B cell (primary cell): ENCODE measurements at regions not wholly inside any gene's neighbourhood (a gene's known extent, or its start where the extent isn't known, plus 50 kb on each side); places are given as distances from the start of the nearest gene placed in this dataset.

ENCODE experiments used
- ATAC-seq: fragments of 200-7000 bp; cut with Tn5 transposase; one replicate; pipeline ENCODE4 v1.10.0; 2021; ENCODE audit warnings: low read depth, mild to moderate bottlenecking, moderate number of reproducible peaks, moderate library complexity
- CTCF ChIA-PET: fragments of 350-600 bp; sonication (Branson Sonifier 250); formaldehyde crosslinking; loops from one replicate; lab custom pipeline; 2021; ENCODE audit warnings: antibody characterized with exemption, inconsistent platforms; lab: Charles Lee
- POLR2A ChIA-PET: fragments of 350-600 bp; sonication (Branson Sonifier 250); formaldehyde crosslinking; loops from one replicate; lab custom pipeline; 2021; ENCODE audit warnings: antibody characterized with exemption; lab: Charles Lee
- DNase-seq: peaks from one replicate; pipeline ENCODE4 v3.0.0; 2013
- H2AFZ ChIP-seq: 2 replicates; pipeline ENCODE4 v1.6.1; 2012; ENCODE audit warnings: mild to moderate bottlenecking, low read depth, low read length; ENCODE audit not compliant: insufficient read depth, poor library complexity, severe bottlenecking
- H3K27ac ChIP-seq, 2 donors: 1 replicate in 1 of 2; 2 replicates in 1 of 2; pipeline ENCODE4 v1.5.1; 2012 to 2013; ENCODE audit warnings: low read length in 2 of 2, mild to moderate bottlenecking in 2 of 2, moderate library complexity in 1 of 2
- H3K27me3 ChIP-seq, 4 experiments: fragments of 200-600 bp in 1 of 4; sonication (generic) in 1 of 4; replicated peaks in 1 of 4; 1 replicate in 2 of 4; 2 replicates in 2 of 4; pipeline versions ENCODE4 v1.6.1 to v1.7.0; 2013 to 2016; ENCODE audit warnings: low read length in 3 of 4, mild to moderate bottlenecking in 2 of 4, mixed read lengths in 1 of 4, moderate library complexity in 1 of 4; ENCODE audit not compliant: insufficient read depth in 4 of 4, control insufficient read depth in 3 of 4; ENCODE audit errors: control extremely low read depth in 1 of 4
- H3K36me3 ChIP-seq, 2 experiments: replicated peaks in 1 of 2; 1 replicate in 1 of 2; 2 replicates in 1 of 2; pipeline versions ENCODE4 v1.6.1 to v1.7.1; 2013; ENCODE audit warnings: low read length in 1 of 2; ENCODE audit not compliant: insufficient read depth in 2 of 2, control insufficient read depth in 1 of 2; ENCODE audit errors: control extremely low read depth in 1 of 2, extremely low read depth in 1 of 2
- H3K4me1 ChIP-seq, 2 donors: fragments of 200-600 bp in 1 of 2; sonication (generic) in 1 of 2; 1 replicate in 1 of 2; 2 replicates in 1 of 2; pipeline versions ENCODE4 v1.5.1 to v1.6.1; 2013 to 2017; ENCODE audit warnings: low read length in 2 of 2; ENCODE audit not compliant: control insufficient read depth in 2 of 2, insufficient read depth in 2 of 2
- H3K4me2 ChIP-seq: replicated peaks from 2 replicates; pipeline ENCODE3; 2012; ENCODE audit warnings: mild to moderate bottlenecking, low read depth, low read length; ENCODE audit not compliant: poor library complexity, severe bottlenecking
- H3K4me3 ChIP-seq, 5 experiments: fragments of 200-600 bp in 1 of 5; sonication (generic) in 1 of 5; 1 replicate in 3 of 5; 2 replicates in 2 of 5; pipeline versions ENCODE4 v1.5.1 to v1.7.0; 2011 to 2016; ENCODE audit warnings: low read length in 4 of 5, mild to moderate bottlenecking in 4 of 5, low read depth in 2 of 5, control low read depth in 1 of 5, moderate library complexity in 1 of 5; ENCODE audit not compliant: insufficient read depth in 1 of 5; ENCODE audit errors: control extremely low read depth in 1 of 5, extremely low read depth in 1 of 5
- H3K79me2 ChIP-seq: fragments of 200-600 bp; sonication (generic); one replicate; pipeline ENCODE4 v1.6.0; 2016; ENCODE audit warnings: low read length; ENCODE audit not compliant: control insufficient read depth, insufficient read depth
- H3K9ac ChIP-seq: fragments of 200-600 bp; sonication (generic); 2 replicates; pipeline ENCODE4 v1.6.1; 2017; ENCODE audit warnings: mild to moderate bottlenecking, low read length, moderate library complexity
- H3K9me3 ChIP-seq, 3 donors: one replicate each; pipeline versions ENCODE4 v1.6.1 to v1.7.1; 2013; ENCODE audit warnings: low read length in 2 of 3; ENCODE audit not compliant: control insufficient read depth in 2 of 3, insufficient read depth in 1 of 3; ENCODE audit errors: control extremely low read depth in 1 of 3
- H4K20me1 ChIP-seq: 2 replicates; pipeline ENCODE4 v1.6.0; 2012; ENCODE audit warnings: mild to moderate bottlenecking, low read length; ENCODE audit not compliant: insufficient read depth, control insufficient read depth, poor library complexity, severe bottlenecking
- H3K27ac Mint-ChIP-seq: one replicate; pipeline ENCODE4 v1.8.0; 2021; ENCODE audit warnings: mixed read lengths
- H3K27me3 Mint-ChIP-seq: one replicate; pipeline ENCODE4 v1.8.0; 2021; ENCODE audit warnings: mixed read lengths
- H3K4me1 Mint-ChIP-seq: one replicate; pipeline ENCODE4 v1.8.0; 2021; ENCODE audit warnings: mixed read lengths
- H3K4me3 Mint-ChIP-seq: one replicate; pipeline ENCODE4 v1.8.0; 2021; ENCODE audit warnings: mixed read lengths
- H3K9me3 Mint-ChIP-seq: one replicate; pipeline ENCODE4 v1.8.0; 2022; ENCODE audit warnings: mixed read lengths; ENCODE audit not compliant: insufficient read depth
- EZH2 ChIP-seq: IDR thresholded peaks from 2 replicates; pipeline ENCODE4 v1.6.1; 2012; ENCODE audit warnings: borderline replicate concordance, low read depth, mild to moderate bottlenecking, moderate library complexity, low read length; ENCODE audit not compliant: insufficient read depth, poor library complexity, severe bottlenecking
- WGBS: methylation state at CpG from one replicate; pipeline ENCODE4 v1.1.5; 2013; ENCODE audit warnings: missing lambda C conversion rate; ENCODE audit not compliant: insufficient coverage; 5-methylcytosine and 5-hydroxymethylcytosine counted together
- intact Hi-C: fragments of 100-400 bp; cut with micrococcal nuclease; formaldehyde crosslinking; loops from one replicate; pipeline ENCODE4 v1.10.0; 2022
- TF ChIP-seq, protein P1 (sequence below): fragments of 200-600 bp; IDR thresholded peaks from one replicate; pipeline ENCODE4 v1.8.0; 2022; ENCODE audit warnings: antibody characterized with exemption, mild to moderate bottlenecking

GRCh38 chr4:179128299-179128698, 1686.1 kb upstream of the AGA start:
- Mint-ChIP-seq H3K27me3 (no peaks in the 10 kb centered on the region), H3K9me3 (no peaks in the 10 kb centered on the region), H3K27ac (no peak overlapping the region), H3K4me1 (no peaks in the 10 kb centered on the region), H3K4me3 (no peak overlapping the region)
- intact Hi-C loops: no loop called here
- H3K79me2 ChIP-seq: no peaks in the 10 kb centered on the region
- H3K36me3 ChIP-seq: no peaks in the 10 kb centered on the region
- no peaks in the 10 kb centered on the region for H3K4me1 ChIP-seq
- no peak overlapping the region for H3K4me2 ChIP-seq
- no peak for TF ChIP-seq EZH2
- TF ChIP-seq, protein P1, sequence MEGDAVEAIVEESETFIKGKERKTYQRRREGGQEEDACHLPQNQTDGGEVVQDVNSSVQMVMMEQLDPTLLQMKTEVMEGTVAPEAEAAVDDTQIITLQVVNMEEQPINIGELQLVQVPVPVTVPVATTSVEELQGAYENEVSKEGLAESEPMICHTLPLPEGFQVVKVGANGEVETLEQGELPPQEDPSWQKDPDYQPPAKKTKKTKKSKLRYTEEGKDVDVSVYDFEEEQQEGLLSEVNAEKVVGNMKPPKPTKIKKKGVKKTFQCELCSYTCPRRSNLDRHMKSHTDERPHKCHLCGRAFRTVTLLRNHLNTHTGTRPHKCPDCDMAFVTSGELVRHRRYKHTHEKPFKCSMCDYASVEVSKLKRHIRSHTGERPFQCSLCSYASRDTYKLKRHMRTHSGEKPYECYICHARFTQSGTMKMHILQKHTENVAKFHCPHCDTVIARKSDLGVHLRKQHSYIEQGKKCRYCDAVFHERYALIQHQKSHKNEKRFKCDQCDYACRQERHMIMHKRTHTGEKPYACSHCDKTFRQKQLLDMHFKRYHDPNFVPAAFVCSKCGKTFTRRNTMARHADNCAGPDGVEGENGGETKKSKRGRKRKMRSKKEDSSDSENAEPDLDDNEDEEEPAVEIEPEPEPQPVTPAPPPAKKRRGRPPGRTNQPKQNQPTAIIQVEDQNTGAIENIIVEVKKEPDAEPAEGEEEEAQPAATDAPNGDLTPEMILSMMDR: no peak
- no peaks in the 10 kb centered on the region for H4K20me1 ChIP-seq
- CTCF ChIA-PET: no interaction called here
- H3K27ac ChIP-seq: no peak overlapping the region
- H3K9me3 ChIP-seq: peaks cover 0 to 3% (median 1%) of the 10 kb centered on the region in 3 donors
- no peaks in the 10 kb centered on the region for H3K27me3 ChIP-seq
- H3K4me3 ChIP-seq: no peak overlapping the region
- no peak overlapping the region for H2AFZ ChIP-seq
- POLR2A ChIA-PET: no interaction called here
- DNase-seq (no peak), ATAC-seq (no peak)
- no CpG with 5 or more reads among the region's 4 CpGs for WGBS
- H3K9ac ChIP-seq: no peak overlapping the region

DNA sequence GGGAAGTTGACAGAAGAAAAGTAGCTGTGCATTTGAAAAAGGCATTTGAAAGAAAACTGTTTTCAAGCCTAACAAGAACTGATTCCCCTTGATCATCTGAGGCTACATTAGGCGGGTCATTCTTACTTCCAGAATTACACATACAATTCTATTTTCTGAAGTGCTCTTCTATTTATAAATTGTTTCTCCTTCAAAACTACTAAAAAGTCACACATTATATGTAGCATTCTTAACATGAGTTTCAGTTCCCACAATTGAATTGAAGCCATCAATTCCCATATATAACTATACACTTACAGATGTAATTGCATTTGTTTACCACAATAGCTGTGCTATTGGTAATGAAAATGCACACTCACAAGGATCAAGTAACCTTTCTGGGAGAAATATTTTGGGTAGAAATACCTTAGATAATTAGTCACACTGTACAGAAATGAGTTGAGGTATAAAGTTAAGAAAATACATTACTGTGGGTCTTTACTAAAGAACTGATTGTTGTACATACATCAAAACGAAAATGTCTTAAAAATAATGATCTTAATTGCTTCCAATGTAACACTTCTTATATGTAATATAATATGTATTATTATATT, 1688.0 kb upstream of the AGA start:
- Histone ChIP-seq H3K36me3 (no peaks in the 10 kb centered on the region), H3K4me2 (no peak overlapping the region), H3K4me3 (no peak overlapping the region), H3K27ac (no peak overlapping the region), H3K27me3 (no peaks in the 10 kb centered on the region), H3K9ac (no peak overlapping the region), H3K9me3 (peaks cover 0 to 3% (median 0%) of the 10 kb centered on the region in 3 donors), H3K4me1 (no peaks in the 10 kb centered on the region), H3K79me2 (no peaks in the 10 kb centered on the region), H4K20me1 (no peaks in the 10 kb centered on the region), H2AFZ (no peak overlapping the region)
- Mint-ChIP-seq H3K9me3 (no peaks in the 10 kb centered on the region), H3K27me3 (no peaks in the 10 kb centered on the region), H3K27ac (no peak overlapping the region), H3K4me1 (no peaks in the 10 kb centered on the region), H3K4me3 (no peak overlapping the region)
- no peak for ATAC-seq
- POLR2A ChIA-PET: no interaction called here
- WGBS: no CpG with 5 or more reads among the region's 2 CpGs
- intact Hi-C loops: no loop called here
- CTCF ChIA-PET: no interaction called here
- DNase-seq: no peak
- no peak for TF ChIP-seq EZH2
- TF ChIP-seq, protein P1: no peak
